ENCODE measurements at regions not wholly inside any gene's neighbourhood (a gene's known extent, or its start where the extent isn't known, plus 50 kb on each side); places are given as distances from the start of the nearest gene placed in this dataset.
"Not testable (repeated sequence)": the region's sequence is repeated elsewhere in the genome, so short reads cannot be mapped to it uniquely, and the experiment has no call there.

DNA sequence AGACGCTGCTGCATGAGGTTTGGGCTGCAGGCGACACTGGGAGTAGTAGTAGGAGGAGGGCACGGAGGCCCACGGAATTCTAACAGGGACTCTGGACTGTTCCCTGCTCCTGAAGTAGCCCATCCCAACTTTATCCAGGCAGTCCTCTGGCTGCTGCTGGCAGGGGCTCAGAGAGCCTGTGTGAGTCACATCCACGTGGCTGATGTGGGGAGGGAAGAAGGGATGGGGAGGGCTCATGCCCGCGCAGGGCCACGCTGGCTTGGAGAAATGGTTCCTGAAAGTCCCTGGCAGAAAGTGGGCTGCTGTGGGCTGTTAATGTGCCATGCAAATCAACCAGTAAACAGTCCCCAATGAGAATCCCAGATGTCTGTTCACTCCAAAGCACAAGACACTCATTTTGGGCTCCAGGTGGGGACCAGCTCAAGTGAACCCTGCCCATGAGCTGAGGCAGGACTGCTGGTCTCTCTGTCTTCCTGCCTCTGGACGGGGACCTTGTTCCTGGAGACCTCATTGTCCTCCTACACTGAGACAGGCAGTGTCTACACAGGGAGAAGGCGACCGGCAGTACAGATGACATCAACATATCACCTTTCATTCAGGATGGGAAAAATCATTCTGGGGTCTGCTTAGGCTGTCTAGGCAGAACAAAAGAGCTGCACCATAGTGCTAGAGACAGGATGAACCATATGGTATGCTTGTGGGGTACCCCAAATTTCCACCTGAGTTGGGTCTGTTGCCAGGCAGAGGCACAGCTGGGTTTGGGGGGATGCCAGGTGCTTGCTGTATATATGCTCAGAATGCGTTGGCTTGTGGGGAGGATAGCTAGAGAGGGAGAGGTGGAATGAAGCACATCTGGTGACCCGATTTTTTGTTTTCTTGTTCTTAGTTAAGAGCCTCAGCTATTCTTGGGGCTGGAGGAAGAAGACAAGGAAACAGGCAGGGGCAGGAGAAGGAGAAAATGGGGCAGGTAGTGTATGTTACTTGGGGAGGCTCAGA is 57.9 kb upstream of the FMOD start:
- Histone ChIP-seq H3K36me3 (ENCODE audit: insufficient read depth, low read length) (no peaks in the 10 kb centered on the region), H2AFZ (ENCODE audit: low read length) (no peak overlapping the region), H3K4me2 (ENCODE audit: low read depth, low read length, poor library complexity, severe bottlenecking) (no peak overlapping the region), H3K27me3 (ENCODE audit: low read length) (no peaks in the 10 kb centered on the region), H3K4me1 (ENCODE audit: low read length) (peaks cover 22% of the 10 kb centered on the region), H3K9me3 (ENCODE audit: low read length) (no peaks in the 10 kb centered on the region), H3K9me2 (replicated peaks; ENCODE audit: insufficient read depth, low read length) (no peaks in the 10 kb centered on the region), H3K79me2 (ENCODE audit: low read length) (no peaks in the 10 kb centered on the region), H3K9ac (ENCODE audit: low read length) (no peak overlapping the region), H4K20me1 (ENCODE audit: insufficient read depth, low read depth, low read length) (no peaks in the 10 kb centered on the region), H3K4me3 (ENCODE audit: low read length) (no peak overlapping the region), H3K27ac (ENCODE audit: low read length) (no peak overlapping the region)
- peak; percentile 34 for DNase-seq

DNA sequence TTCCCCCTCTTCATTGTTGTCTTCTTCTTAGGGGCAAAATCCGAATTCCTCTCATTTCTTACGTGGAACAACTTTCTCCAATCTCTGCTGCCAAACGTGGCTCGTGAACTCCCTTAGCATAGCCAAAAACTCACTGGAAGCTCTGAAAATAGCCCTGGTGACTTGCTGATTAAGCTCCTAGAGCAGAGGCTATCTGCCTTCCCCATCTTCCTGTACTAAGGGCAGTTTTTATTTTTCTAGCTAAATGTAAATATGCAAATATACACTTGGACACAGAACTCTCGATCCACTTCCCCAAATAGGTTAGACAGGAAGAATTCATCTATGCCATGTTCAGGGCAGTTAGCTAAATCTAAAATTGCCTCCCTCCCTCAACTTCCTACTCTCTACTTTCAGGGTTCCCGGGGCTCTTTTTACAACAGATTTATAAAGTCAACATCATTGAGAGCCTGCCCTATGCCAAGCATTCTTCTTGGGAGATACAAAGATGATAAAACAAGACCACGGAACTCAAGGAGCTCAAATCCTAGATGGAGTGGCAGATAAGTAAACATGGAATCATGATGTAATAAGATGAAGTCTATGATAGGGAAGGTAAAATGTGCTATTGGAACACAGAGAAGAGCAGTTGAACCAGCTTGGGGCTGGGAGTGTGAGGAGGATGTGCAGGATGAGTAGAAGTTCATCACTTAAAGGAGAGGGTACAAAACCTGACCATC is 59.4 kb upstream of the FMOD start:
- H3K4me3 ChIP-seq (ENCODE audit: low read length), result no peak overlapping the region
- H3K27me3 ChIP-seq (ENCODE audit: low read length), result no peaks in the 10 kb centered on the region
- H2AFZ ChIP-seq (ENCODE audit: low read length), result no peak overlapping the region
- H3K4me2 ChIP-seq (ENCODE audit: low read depth, low read length, poor library complexity, severe bottlenecking), result peak overlapping the region; percentile 8
- DNase-seq, result peak; percentile 41
- no peaks in the 10 kb centered on the region for H4K20me1 ChIP-seq (ENCODE audit: insufficient read depth, low read depth, low read length)
- H3K4me1 ChIP-seq (ENCODE audit: low read length), result peaks cover 22% of the 10 kb centered on the region
- H3K27ac ChIP-seq (ENCODE audit: low read length), result no peak overlapping the region
- no peaks in the 10 kb centered on the region for H3K9me3 ChIP-seq (ENCODE audit: low read length)
- H3K9me2 ChIP-seq (replicated peaks; ENCODE audit: insufficient read depth, low read length), result no peaks in the 10 kb centered on the region
- H3K79me2 ChIP-seq (ENCODE audit: low read length), result no peaks in the 10 kb centered on the region
- H3K9ac ChIP-seq (ENCODE audit: low read length), result no peak overlapping the region
- no peaks in the 10 kb centered on the region for H3K36me3 ChIP-seq (ENCODE audit: insufficient read depth, low read length)

DNA sequence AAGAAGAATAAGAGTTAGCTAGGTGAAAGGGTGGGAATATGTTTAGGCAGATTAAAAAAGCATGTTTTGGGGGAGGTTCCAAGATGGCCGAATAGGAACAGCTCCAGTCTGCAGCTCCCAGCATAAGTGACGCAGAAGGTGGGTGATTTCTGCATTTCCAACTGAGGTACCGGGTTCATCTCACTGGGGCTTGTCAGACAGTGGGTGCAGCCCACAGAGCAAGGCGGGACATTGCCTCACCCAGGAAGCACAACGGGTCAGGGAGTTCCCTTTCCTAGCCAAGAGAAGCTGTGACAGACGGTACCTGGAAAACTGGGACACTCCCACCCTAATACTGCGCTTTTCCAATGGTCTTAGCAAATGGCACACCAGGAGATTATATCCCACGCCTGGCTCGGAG is 60.5 kb upstream of the FMOD start:
- not testable (repeated sequence) for H3K9me2 ChIP-seq (replicated peaks; ENCODE audit: insufficient read depth, low read length); H3K4me3 ChIP-seq (ENCODE audit: low read length); H4K20me1 ChIP-seq (ENCODE audit: insufficient read depth, low read depth, low read length); H3K9ac ChIP-seq (ENCODE audit: low read length); H3K9me3 ChIP-seq (ENCODE audit: low read length); DNase-seq; H3K36me3 ChIP-seq (ENCODE audit: insufficient read depth, low read length); H2AFZ ChIP-seq (ENCODE audit: low read length); H3K27me3 ChIP-seq (ENCODE audit: low read length); H3K79me2 ChIP-seq (ENCODE audit: low read length); H3K4me2 ChIP-seq (ENCODE audit: low read depth, low read length, poor library complexity, severe bottlenecking); H3K27ac ChIP-seq (ENCODE audit: low read length)
- peaks cover 22% of the 10 kb centered on the region for H3K4me1 ChIP-seq (ENCODE audit: low read length)

DNA sequence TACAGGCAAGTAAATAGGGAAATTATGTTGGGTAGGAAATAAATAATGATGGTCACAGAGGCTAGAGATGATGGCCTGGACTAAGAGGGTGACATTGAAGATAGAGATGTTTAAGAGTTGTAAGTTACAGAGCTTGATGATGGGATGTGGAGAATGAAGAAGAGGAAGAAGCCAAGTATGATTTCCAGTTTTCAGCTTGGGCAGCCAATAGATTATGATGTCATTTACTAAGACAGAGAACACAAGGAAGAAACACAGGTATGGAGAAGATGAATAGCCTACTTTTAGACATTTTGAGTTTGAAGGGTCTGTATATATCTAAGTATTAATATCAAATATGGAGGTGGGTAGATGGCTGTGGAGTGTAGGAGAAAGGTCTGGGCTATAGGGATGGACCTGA is 56.0 kb upstream of the PRELP start:
- Histone ChIP-seq H3K27me3 (ENCODE audit: low read length) (no peaks in the 10 kb centered on the region), H3K9me3 (ENCODE audit: low read length) (no peaks in the 10 kb centered on the region), H3K4me1 (ENCODE audit: low read length) (no peaks in the 10 kb centered on the region), H3K9me2 (replicated peaks; ENCODE audit: insufficient read depth, low read length) (no peaks in the 10 kb centered on the region), H3K4me2 (ENCODE audit: low read depth, low read length, poor library complexity, severe bottlenecking) (no peak overlapping the region), H3K36me3 (ENCODE audit: insufficient read depth, low read length) (no peaks in the 10 kb centered on the region), H3K27ac (ENCODE audit: low read length) (no peak overlapping the region), H3K4me3 (ENCODE audit: low read length) (no peak overlapping the region), H4K20me1 (ENCODE audit: insufficient read depth, low read depth, low read length) (no peaks in the 10 kb centered on the region), H3K9ac (ENCODE audit: low read length) (no peak overlapping the region), H3K79me2 (ENCODE audit: low read length) (no peaks in the 10 kb centered on the region), H2AFZ (ENCODE audit: low read length) (no peak overlapping the region)
- DNase-seq, result no peak

DNA sequence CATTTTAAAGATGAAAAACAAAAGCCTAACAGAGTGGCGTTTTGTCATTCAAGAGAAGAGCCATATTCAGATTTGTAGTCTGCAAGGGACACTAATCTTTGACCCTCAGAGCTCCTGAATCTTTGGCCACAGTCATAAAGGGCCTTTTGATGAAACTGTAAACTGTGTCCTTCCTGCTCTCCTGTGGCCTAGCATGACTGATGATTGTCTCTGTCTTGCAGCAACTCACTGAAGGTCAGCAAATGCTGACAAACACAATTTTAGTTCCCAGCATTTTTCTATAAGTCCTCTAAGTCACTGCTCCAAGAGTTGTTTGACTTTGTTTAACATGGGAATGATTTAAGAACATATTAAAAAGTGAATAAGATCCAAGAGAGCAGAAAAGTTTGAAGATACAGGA is 55.3 kb upstream of the PRELP start:
- Histone ChIP-seq H3K27me3 (ENCODE audit: low read length) (no peaks in the 10 kb centered on the region), H3K4me2 (ENCODE audit: low read depth, low read length, poor library complexity, severe bottlenecking) (no peak overlapping the region), H3K79me2 (ENCODE audit: low read length) (no peaks in the 10 kb centered on the region), H3K27ac (ENCODE audit: low read length) (no peak overlapping the region), H3K4me1 (ENCODE audit: low read length) (no peaks in the 10 kb centered on the region), H3K9me2 (replicated peaks; ENCODE audit: insufficient read depth, low read length) (no peaks in the 10 kb centered on the region), H4K20me1 (ENCODE audit: insufficient read depth, low read depth, low read length) (no peaks in the 10 kb centered on the region), H3K4me3 (ENCODE audit: low read length) (no peak overlapping the region), H3K36me3 (ENCODE audit: insufficient read depth, low read length) (no peaks in the 10 kb centered on the region), H3K9ac (ENCODE audit: low read length) (no peak overlapping the region), H3K9me3 (ENCODE audit: low read length) (no peaks in the 10 kb centered on the region), H2AFZ (ENCODE audit: low read length) (no peak overlapping the region)
- DNase-seq, result no peak

DNA sequence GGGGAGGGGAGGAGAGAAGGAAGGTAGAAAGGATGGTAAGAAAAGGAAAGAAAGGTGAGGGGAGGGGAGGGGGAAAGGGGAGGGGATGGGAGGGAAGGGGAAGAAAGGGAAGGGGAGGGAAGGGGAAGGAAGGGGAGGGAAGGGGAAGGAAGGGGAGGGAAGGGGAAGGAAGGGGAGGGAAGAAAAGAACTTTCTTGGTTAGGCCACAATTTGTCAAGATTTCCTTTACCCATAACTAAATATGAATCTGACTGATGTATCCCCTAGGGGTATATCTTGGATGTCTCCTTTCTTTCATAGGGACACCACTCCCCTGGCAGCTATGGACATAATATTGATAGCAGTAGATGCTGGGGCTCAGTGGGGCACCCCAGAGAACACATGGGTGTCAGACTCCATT is 54.4 kb upstream of the PRELP start:
- no peaks in the 10 kb centered on the region for H3K9me3 ChIP-seq (ENCODE audit: low read length)
- H2AFZ ChIP-seq (ENCODE audit: low read length), result no peak overlapping the region
- no peaks in the 10 kb centered on the region for H3K36me3 ChIP-seq (ENCODE audit: insufficient read depth, low read length)
- no peak for DNase-seq
- no peak overlapping the region for H3K4me3 ChIP-seq (ENCODE audit: low read length)
- no peak overlapping the region for H3K9ac ChIP-seq (ENCODE audit: low read length)
- no peaks in the 10 kb centered on the region for H3K4me1 ChIP-seq (ENCODE audit: low read length)
- no peaks in the 10 kb centered on the region for H4K20me1 ChIP-seq (ENCODE audit: insufficient read depth, low read depth, low read length)
- no peak overlapping the region for H3K27ac ChIP-seq (ENCODE audit: low read length)
- no peaks in the 10 kb centered on the region for H3K27me3 ChIP-seq (ENCODE audit: low read length)
- no peaks in the 10 kb centered on the region for H3K79me2 ChIP-seq (ENCODE audit: low read length)
- H3K9me2 ChIP-seq (replicated peaks; ENCODE audit: insufficient read depth, low read length), result no peaks in the 10 kb centered on the region
- no peak overlapping the region for H3K4me2 ChIP-seq (ENCODE audit: low read depth, low read length, poor library complexity, severe bottlenecking)

DNA sequence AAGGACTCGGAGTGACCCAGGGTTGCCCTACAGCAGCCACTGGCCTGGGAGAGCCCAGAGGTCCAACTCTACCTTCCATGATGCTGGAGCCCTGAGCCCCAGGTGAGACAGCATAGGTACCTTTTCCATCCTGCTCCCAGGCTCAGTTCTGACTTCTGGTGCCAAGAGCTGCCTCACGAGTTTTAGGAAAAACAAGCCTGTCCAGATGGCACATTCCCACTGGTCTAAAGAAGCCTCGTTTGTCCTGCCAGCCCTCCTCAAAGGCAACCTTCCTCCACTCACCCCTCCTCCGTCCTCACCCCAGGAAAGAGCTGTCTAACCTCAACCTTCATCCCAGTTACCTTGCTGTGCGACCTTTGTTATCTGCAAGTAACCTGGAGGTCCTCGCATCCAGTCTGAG is 53.5 kb upstream of the PRELP start:
- H3K27ac ChIP-seq (ENCODE audit: low read length), result no peak overlapping the region
- no peaks in the 10 kb centered on the region for H3K4me1 ChIP-seq (ENCODE audit: low read length)
- H3K9me2 ChIP-seq (replicated peaks; ENCODE audit: insufficient read depth, low read length), result no peaks in the 10 kb centered on the region
- H3K9me3 ChIP-seq (ENCODE audit: low read length), result no peaks in the 10 kb centered on the region
- no peaks in the 10 kb centered on the region for H3K79me2 ChIP-seq (ENCODE audit: low read length)
- no peaks in the 10 kb centered on the region for H3K36me3 ChIP-seq (ENCODE audit: insufficient read depth, low read length)
- no peaks in the 10 kb centered on the region for H4K20me1 ChIP-seq (ENCODE audit: insufficient read depth, low read depth, low read length)
- no peak overlapping the region for H3K4me3 ChIP-seq (ENCODE audit: low read length)
- DNase-seq, result no peak
- no peak overlapping the region for H3K4me2 ChIP-seq (ENCODE audit: low read depth, low read length, poor library complexity, severe bottlenecking)
- H3K27me3 ChIP-seq (ENCODE audit: low read length), result no peaks in the 10 kb centered on the region
- H2AFZ ChIP-seq (ENCODE audit: low read length), result no peak overlapping the region
- H3K9ac ChIP-seq (ENCODE audit: low read length), result no peak overlapping the region

DNA sequence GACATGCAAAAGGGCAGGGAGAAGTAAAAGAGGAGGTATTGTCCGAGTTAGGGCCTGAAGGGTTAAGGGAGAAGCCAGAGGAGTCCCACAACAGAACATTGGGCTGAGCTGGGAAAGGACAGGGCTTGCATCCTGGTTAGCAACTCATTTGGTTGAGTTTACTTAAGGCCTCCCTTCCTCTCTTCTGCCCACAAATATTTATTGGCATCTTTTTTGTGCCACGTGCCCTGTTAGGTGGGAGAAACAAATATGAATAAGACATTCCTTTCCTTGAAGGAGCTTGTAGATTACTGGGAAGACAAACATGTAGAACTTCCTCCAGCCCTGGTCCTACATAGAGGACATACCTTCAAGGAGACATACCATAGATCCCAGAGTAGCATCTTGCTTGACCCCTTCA is 53.0 kb upstream of the PRELP start:
- Histone ChIP-seq H3K9me3 (ENCODE audit: low read length) (no peaks in the 10 kb centered on the region), H3K9me2 (replicated peaks; ENCODE audit: insufficient read depth, low read length) (no peaks in the 10 kb centered on the region), H2AFZ (ENCODE audit: low read length) (no peak overlapping the region), H3K9ac (ENCODE audit: low read length) (no peak overlapping the region), H3K27ac (ENCODE audit: low read length) (no peak overlapping the region), H3K79me2 (ENCODE audit: low read length) (no peaks in the 10 kb centered on the region), H3K4me2 (ENCODE audit: low read depth, low read length, poor library complexity, severe bottlenecking) (no peak overlapping the region), H3K4me3 (ENCODE audit: low read length) (no peak overlapping the region), H3K27me3 (ENCODE audit: low read length) (no peaks in the 10 kb centered on the region), H4K20me1 (ENCODE audit: insufficient read depth, low read depth, low read length) (no peaks in the 10 kb centered on the region), H3K36me3 (ENCODE audit: insufficient read depth, low read length) (no peaks in the 10 kb centered on the region), H3K4me1 (ENCODE audit: low read length) (no peaks in the 10 kb centered on the region)
- DNase-seq, result no peak
